Vagina (tissue), 2 donors: ENCODE measurements at regions not wholly inside any gene's neighbourhood (a gene's known extent, or its start where the extent isn't known, plus 50 kb on each side); places are given as distances from the start of the nearest gene placed in this dataset.

Experiments
- DNase-seq, 2 donors: peaks; one replicate each; pipeline ENCODE4 v3.0.0-alpha.2; 2017; ENCODE audit errors: extremely low spot score in 2 of 2
- H3K27ac ChIP-seq: fragments of 200-600 bp; sonication (generic); one replicate; pipeline ENCODE4 v1.5.1; 2019
- H3K27me3 ChIP-seq: fragments of 200-600 bp; sonication (generic); one replicate; pipeline ENCODE4 v1.5.1; 2019
- H3K36me3 ChIP-seq, 2 donors: fragments of 200-600 bp; sonication (generic); one replicate each; pipeline ENCODE4 v1.5.1; 2017 to 2019
- H3K4me1 ChIP-seq: fragments of 200-600 bp; sonication (generic); one replicate; pipeline ENCODE4 v1.5.1; 2019
- H3K4me3 ChIP-seq, 2 donors: fragments of 200-600 bp; sonication (generic); 1 replicate in 1 of 2; 2 replicates in 1 of 2; pipeline ENCODE4 v1.5.1; 2016 to 2019
- H3K9me3 ChIP-seq: fragments of 200-600 bp; sonication (generic); one replicate; pipeline ENCODE4 v1.5.1; 2019
- POLR2A ChIP-seq, 2 donors: fragments of 450-650 bp; IDR thresholded peaks; one replicate each; pipeline ENCODE4 v1.6.1; 2017; ENCODE audit warnings: antibody characterized with exemption in 2 of 2, mild to moderate bottlenecking in 2 of 2, moderate library complexity in 2 of 2
- POLR2AphosphoS5 ChIP-seq, 2 donors: sonication (generic); formaldehyde crosslinking; IDR thresholded peaks; one replicate each; pipeline ENCODE4 v1.9.0; 2017; ENCODE audit warnings: antibody characterized with exemption in 2 of 2, mild to moderate bottlenecking in 2 of 2, low read depth in 1 of 2; ENCODE audit not compliant: insufficient read depth in 1 of 2
- intact Hi-C: fragments of 100-400 bp; cut with DNase I; formaldehyde crosslinking; loops from one replicate; pipeline ENCODE4 v1.15.1; 2023
- TF ChIP-seq, protein P1 (sequence below), 3 experiments: fragments of 450-650 bp in 2 of 3; fragments of 200-600 bp in 1 of 3; sonication (generic) in 1 of 3; IDR thresholded peaks; one replicate each; pipeline ENCODE4 v1.5.1; 2017 to 2019; ENCODE audit warnings: antibody characterized with exemption in 3 of 3, mild to moderate bottlenecking in 2 of 3, moderate library complexity in 2 of 3

DNA sequence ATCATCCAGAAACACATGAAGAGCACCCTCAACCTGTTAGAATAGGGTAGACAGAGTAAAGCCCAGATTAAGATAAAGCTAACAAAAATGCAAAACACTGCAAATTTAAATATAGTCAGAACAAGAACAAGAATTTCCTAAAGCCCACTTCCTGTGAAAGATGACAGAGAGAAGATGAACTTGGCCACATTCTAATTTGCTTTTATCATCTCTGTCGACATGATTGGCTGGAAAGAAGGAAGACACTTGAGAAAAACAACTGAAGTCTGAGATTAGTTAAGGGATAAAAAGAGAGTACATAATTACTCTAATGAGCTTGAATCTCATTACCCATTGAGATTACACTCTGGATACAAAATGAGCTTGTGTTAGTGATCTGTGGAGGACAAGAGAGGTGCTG, 537.6 kb downstream of the KLF5 start:
- H3K4me3 ChIP-seq = no peak overlapping the region
- no peaks in the 10 kb centered on the region for H3K36me3 ChIP-seq
- no peak for DNase-seq
- H3K27ac ChIP-seq = no peak overlapping the region
- intact Hi-C loops = no loop called here
- H3K9me3 ChIP-seq = no peaks in the 10 kb centered on the region
- no peak for TF ChIP-seq POLR2A (IDR thresholded peaks at IDR 0.05)
- TF ChIP-seq, protein P1, sequence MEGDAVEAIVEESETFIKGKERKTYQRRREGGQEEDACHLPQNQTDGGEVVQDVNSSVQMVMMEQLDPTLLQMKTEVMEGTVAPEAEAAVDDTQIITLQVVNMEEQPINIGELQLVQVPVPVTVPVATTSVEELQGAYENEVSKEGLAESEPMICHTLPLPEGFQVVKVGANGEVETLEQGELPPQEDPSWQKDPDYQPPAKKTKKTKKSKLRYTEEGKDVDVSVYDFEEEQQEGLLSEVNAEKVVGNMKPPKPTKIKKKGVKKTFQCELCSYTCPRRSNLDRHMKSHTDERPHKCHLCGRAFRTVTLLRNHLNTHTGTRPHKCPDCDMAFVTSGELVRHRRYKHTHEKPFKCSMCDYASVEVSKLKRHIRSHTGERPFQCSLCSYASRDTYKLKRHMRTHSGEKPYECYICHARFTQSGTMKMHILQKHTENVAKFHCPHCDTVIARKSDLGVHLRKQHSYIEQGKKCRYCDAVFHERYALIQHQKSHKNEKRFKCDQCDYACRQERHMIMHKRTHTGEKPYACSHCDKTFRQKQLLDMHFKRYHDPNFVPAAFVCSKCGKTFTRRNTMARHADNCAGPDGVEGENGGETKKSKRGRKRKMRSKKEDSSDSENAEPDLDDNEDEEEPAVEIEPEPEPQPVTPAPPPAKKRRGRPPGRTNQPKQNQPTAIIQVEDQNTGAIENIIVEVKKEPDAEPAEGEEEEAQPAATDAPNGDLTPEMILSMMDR (IDR thresholded peaks at IDR 0.05) = no peak
- TF ChIP-seq POLR2AphosphoS5 (IDR thresholded peaks at IDR 0.05; ENCODE audit: insufficient read depth in 1 of 2, low read depth in 1 of 2) = no peak
- H3K27me3 ChIP-seq = no peaks in the 10 kb centered on the region
- H3K4me1 ChIP-seq = no peaks in the 10 kb centered on the region

DNA sequence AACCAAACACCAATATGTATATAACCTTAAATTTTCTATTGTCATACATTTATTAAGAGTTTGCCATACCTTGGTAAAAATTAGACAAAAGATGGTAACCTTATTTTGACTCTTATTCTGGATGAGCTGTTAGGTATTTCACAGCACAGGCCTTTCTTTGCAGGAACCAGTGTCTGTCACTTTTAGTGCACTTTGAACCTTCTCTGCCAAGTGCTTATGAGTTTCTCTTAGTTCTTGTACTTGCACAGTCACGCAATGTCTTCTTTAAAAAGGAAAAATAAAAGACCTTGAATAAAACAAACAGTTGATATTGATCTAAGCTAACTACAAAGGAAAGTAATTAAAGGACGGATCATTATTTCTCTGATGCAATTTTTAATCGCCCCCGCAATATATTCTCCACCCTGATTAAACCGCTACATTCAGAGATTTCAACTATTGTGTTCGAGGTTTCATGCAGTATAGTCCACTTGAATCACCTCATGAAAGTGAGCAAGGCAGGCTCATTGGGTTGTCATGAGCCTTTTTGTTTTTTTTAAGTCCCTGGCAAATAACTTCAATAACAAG, 534.5 kb downstream of the KLF5 start:
- no peak for DNase-seq
- H3K4me1 ChIP-seq = no peaks in the 10 kb centered on the region
- H3K27me3 ChIP-seq = no peaks in the 10 kb centered on the region
- H3K9me3 ChIP-seq = no peaks in the 10 kb centered on the region
- TF ChIP-seq POLR2A (IDR thresholded peaks at IDR 0.05) = no peak
- TF ChIP-seq POLR2AphosphoS5 (IDR thresholded peaks at IDR 0.05; ENCODE audit: insufficient read depth in 1 of 2, low read depth in 1 of 2) = no peak
- TF ChIP-seq, protein P1 (IDR thresholded peaks at IDR 0.05) = no peak
- intact Hi-C loops = no loop called here
- H3K36me3 ChIP-seq = no peaks in the 10 kb centered on the region
- no peak overlapping the region for H3K27ac ChIP-seq
- no peak overlapping the region for H3K4me3 ChIP-seq

DNA sequence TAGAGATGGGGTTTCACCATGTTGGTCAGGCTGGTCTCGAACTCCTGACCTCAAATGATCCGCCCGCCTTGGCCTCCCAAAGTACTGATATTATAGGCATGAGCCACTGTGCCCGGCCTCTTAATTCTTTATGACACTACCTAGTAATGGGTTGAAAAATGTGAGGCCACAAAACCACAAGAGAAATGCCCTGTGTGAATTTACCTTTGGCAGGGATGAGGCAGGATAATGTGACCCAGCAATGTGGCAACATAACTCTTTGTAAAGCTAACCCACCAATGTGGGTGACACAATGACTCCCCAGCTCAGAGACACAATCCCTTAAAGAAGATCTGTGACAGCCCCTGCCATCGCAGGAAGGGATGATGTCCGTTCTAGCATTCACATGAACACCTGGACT, 533.1 kb downstream of the KLF5 start:
- no peaks in the 10 kb centered on the region for H3K36me3 ChIP-seq

DNA sequence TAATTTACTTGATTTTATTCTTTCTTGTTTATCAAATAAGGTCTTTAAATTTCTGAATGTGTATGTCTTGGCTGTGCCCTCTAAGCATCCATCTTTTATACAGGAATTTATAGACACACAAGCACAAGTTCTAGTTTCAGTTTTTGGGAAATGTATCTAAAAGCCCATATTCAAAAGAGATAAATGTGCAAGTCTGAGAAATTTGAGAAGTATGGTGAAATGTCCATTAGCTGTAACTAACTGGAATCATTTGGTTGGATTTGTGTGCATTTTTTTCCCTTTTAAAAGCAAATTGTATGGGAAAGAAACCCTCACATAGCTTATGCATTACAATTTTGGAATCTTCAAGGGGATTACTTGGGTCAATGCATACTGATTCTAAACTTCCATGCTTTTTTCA, 532.0 kb downstream of the KLF5 start:
- Histone ChIP-seq H3K4me1 (no peaks in the 10 kb centered on the region), H3K27ac (no peak overlapping the region), H3K4me3 (no peak overlapping the region), H3K27me3 (no peaks in the 10 kb centered on the region), H3K36me3 (no peaks in the 10 kb centered on the region), H3K9me3 (no peaks in the 10 kb centered on the region)
- DNase-seq = no peak
- intact Hi-C loops = no loop called here
- TF ChIP-seq, protein P1 (IDR thresholded peaks at IDR 0.05) = no peak
- TF ChIP-seq POLR2A (IDR thresholded peaks at IDR 0.05) (no peak), POLR2AphosphoS5 (IDR thresholded peaks at IDR 0.05; ENCODE audit: insufficient read depth in 1 of 2, low read depth in 1 of 2) (no peak)

More for the DNA sequence above, 533.1 kb downstream of the KLF5 start:
- Histone ChIP-seq H3K4me1 (no peaks in the 10 kb centered on the region), H3K9me3 (no peaks in the 10 kb centered on the region), H3K27ac (no peak overlapping the region), H3K27me3 (no peaks in the 10 kb centered on the region), H3K4me3 (no peak overlapping the region)
- DNase-seq = no peak
- intact Hi-C loops = no loop called here
- TF ChIP-seq POLR2AphosphoS5 (IDR thresholded peaks at IDR 0.05; ENCODE audit: insufficient read depth in 1 of 2, low read depth in 1 of 2) (no peak), POLR2A (IDR thresholded peaks at IDR 0.05) (no peak)
- TF ChIP-seq, protein P1 (IDR thresholded peaks at IDR 0.05) = no peak

DNA sequence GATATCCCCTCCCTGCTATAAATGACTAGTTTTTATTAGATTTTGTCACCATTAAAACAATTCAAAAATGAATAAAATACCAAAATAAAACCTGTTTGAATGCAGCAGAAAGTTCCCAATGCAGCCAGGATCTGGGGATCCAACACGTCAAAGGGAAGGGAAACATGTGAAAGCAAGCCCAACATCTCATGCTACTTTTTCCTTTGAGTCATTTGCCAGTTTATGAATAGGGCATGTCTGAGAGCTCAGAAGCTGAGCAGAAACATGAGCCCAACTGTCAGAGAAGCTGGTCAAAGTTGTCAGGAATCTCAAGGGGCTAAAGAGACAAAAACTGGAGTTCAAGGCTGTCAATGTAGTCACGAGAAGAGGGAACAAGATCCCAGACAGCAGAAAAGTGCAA, 526.4 kb downstream of the KLF5 start:
- TF ChIP-seq POLR2AphosphoS5 (IDR thresholded peaks at IDR 0.05; ENCODE audit: insufficient read depth in 1 of 2, low read depth in 1 of 2) (no peak), POLR2A (IDR thresholded peaks at IDR 0.05) (no peak)
- TF ChIP-seq, protein P1 (IDR thresholded peaks at IDR 0.05) = no peak
- H3K4me3 ChIP-seq = no peak overlapping the region
- no peaks in the 10 kb centered on the region for H3K36me3 ChIP-seq
- H3K27me3 ChIP-seq = no peaks in the 10 kb centered on the region
- no peaks in the 10 kb centered on the region for H3K9me3 ChIP-seq
- H3K27ac ChIP-seq = no peak overlapping the region
- intact Hi-C loops = no loop called here
- H3K4me1 ChIP-seq = no peaks in the 10 kb centered on the region
- no peak for DNase-seq
